KMS-11 (cell line): ENCODE measurements at regions not wholly inside any gene's neighbourhood (a gene's known extent, or its start where the extent isn't known, plus 50 kb on each side); places are given as distances from the start of the nearest gene placed in this dataset.

Source experiments
- H2AFZ ChIP-seq: fragments of 200-600 bp; sonication (generic); 2 replicates; pipeline ENCODE4 v1.6.1; 2016; ENCODE audit warnings: antibody characterized with exemption, mixed run types, low read depth
- H3K27ac ChIP-seq: fragments of 200-600 bp; sonication (generic); 2 replicates; pipeline ENCODE4 v1.6.1; 2016; ENCODE audit warnings: mild to moderate bottlenecking, mixed run types
- H3K27me3 ChIP-seq: fragments of 200-600 bp; sonication (generic); 2 replicates; pipeline ENCODE4 v1.6.1; 2017; ENCODE audit warnings: mild to moderate bottlenecking, low read depth, mixed run types, moderate library complexity; ENCODE audit not compliant: insufficient read depth
- H3K36me3 ChIP-seq: fragments of 200-600 bp; sonication (generic); 2 replicates; pipeline ENCODE4 v1.6.1; 2017; ENCODE audit warnings: mild to moderate bottlenecking, mixed run types; ENCODE audit not compliant: insufficient read depth
- H3K4me1 ChIP-seq: fragments of 200-600 bp; sonication (generic); 2 replicates; pipeline ENCODE4 v1.6.1; 2016; ENCODE audit warnings: mild to moderate bottlenecking, low read depth, mixed run types; ENCODE audit not compliant: poor library complexity, severe bottlenecking
- H3K4me2 ChIP-seq: fragments of 200-600 bp; sonication (generic); 2 replicates; pipeline ENCODE4 v1.7.0; 2016; ENCODE audit warnings: mild to moderate bottlenecking, mixed run types
- H3K4me3 ChIP-seq: fragments of 200-600 bp; sonication (generic); IDR thresholded peaks from 2 replicates; pipeline ENCODE4 v1.6.1; 2017; ENCODE audit warnings: low read depth, low read length, mixed read lengths; ENCODE audit not compliant: insufficient read depth
- H3K79me2 ChIP-seq: fragments of 200-600 bp; sonication (generic); 2 replicates; pipeline ENCODE4 v1.6.1; 2016; ENCODE audit warnings: low read depth, mixed run types; ENCODE audit not compliant: insufficient read depth
- H3K9ac ChIP-seq: fragments of 200-600 bp; sonication (generic); 2 replicates; pipeline ENCODE4 v1.6.1; 2016; ENCODE audit warnings: mild to moderate bottlenecking, mixed run types
- H4K20me1 ChIP-seq: fragments of 200-600 bp; sonication (generic); 2 replicates; pipeline ENCODE4 v1.6.1; 2016; ENCODE audit warnings: mild to moderate bottlenecking, mixed run types; ENCODE audit not compliant: insufficient read depth
- CTCF ChIP-seq: fragments of 200-600 bp; sonication (generic); conservative IDR thresholded peaks from 2 replicates; pipeline ENCODE4 v1.6.1; 2017; ENCODE audit warnings: low read depth, mild to moderate bottlenecking, antibody characterized with exemption, low read length, moderate library complexity, mixed read lengths

- no peaks in the 10 kb centered on the region for H3K4me1 ChIP-seq
- H3K79me2 ChIP-seq: no peaks in the 10 kb centered on the region
- no peaks in the 10 kb centered on the region for H4K20me1 ChIP-seq
- no peak overlapping the region for H3K9ac ChIP-seq
- no peak overlapping the region for H3K4me2 ChIP-seq
- no peak for TF ChIP-seq CTCF
- no peak overlapping the region for H3K27ac ChIP-seq
- H3K27me3 ChIP-seq: no peaks in the 10 kb centered on the region
- H3K36me3 ChIP-seq: no peaks in the 10 kb centered on the region
- no peak overlapping the region for H2AFZ ChIP-seq
- no peak overlapping the region for H3K4me3 ChIP-seq
Measured at GRCh38 chr18:71075147-71075546, 786.3 kb downstream of the SOCS6 start.

GRCh38 chr18:71068338-71068737 lies 779.5 kb downstream of the SOCS6 start:
- no peaks in the 10 kb centered on the region for H4K20me1 ChIP-seq
- no peak overlapping the region for H3K9ac ChIP-seq
- TF ChIP-seq CTCF: no peak
- no peaks in the 10 kb centered on the region for H3K4me1 ChIP-seq
- H3K4me3 ChIP-seq: no peak overlapping the region
- H3K79me2 ChIP-seq: no peaks in the 10 kb centered on the region
- H3K36me3 ChIP-seq: no peaks in the 10 kb centered on the region
- H2AFZ ChIP-seq: no peak overlapping the region
- no peak overlapping the region for H3K4me2 ChIP-seq
- H3K27me3 ChIP-seq: no peaks in the 10 kb centered on the region
- no peak overlapping the region for H3K27ac ChIP-seq

GRCh38 chr18:71049893-71050292 lies 761.0 kb downstream of the SOCS6 start:
- Histone ChIP-seq H4K20me1 (no peaks in the 10 kb centered on the region), H3K4me1 (no peaks in the 10 kb centered on the region), H3K27ac (no peak overlapping the region), H3K4me2 (no peak overlapping the region), H3K36me3 (no peaks in the 10 kb centered on the region), H3K79me2 (no peaks in the 10 kb centered on the region), H2AFZ (no peak overlapping the region), H3K9ac (no peak overlapping the region), H3K4me3 (no peak overlapping the region), H3K27me3 (no peaks in the 10 kb centered on the region)
- no peak for TF ChIP-seq CTCF

- H3K4me3 ChIP-seq: no peak overlapping the region
- H3K27ac ChIP-seq: no peak overlapping the region
- no peak overlapping the region for H3K9ac ChIP-seq
- H3K27me3 ChIP-seq: no peaks in the 10 kb centered on the region
- H2AFZ ChIP-seq: no peak overlapping the region
- H3K79me2 ChIP-seq: no peaks in the 10 kb centered on the region
- no peaks in the 10 kb centered on the region for H3K36me3 ChIP-seq
- no peaks in the 10 kb centered on the region for H4K20me1 ChIP-seq
- H3K4me1 ChIP-seq: no peaks in the 10 kb centered on the region
- H3K4me2 ChIP-seq: no peak overlapping the region
- no peak for TF ChIP-seq CTCF
Measured at GRCh38 chr18:71047882-71048281, 759.0 kb downstream of the SOCS6 start.
